Right lung (tissue), 2 donors: ENCODE measurements at regions not wholly inside any gene's neighbourhood (a gene's known extent, or its start where the extent isn't known, plus 50 kb on each side); places are given as distances from the start of the nearest gene placed in this dataset.
"Not testable (repeated sequence)": the region's sequence is repeated elsewhere in the genome, so short reads cannot be mapped to it uniquely, and the experiment has no call there.

Experiments
- DNase-seq, 2 donors: peaks; one replicate each; pipeline ENCODE4 v3.0.0-alpha.2; 2013

GRCh38 chr1:120357046-120357445 lies 57.8 kb upstream of the NBPF8 start:
- not testable (repeated sequence) for DNase-seq

GRCh38 chr1:120356170-120356569 lies 58.7 kb upstream of the NBPF8 start:
- not testable (repeated sequence) for DNase-seq

- DNase-seq = peak; percentile 27 to 32
Observed at GRCh38 chr1:120354618-120355184, 60.1 kb upstream of the NBPF8 start.

GRCh38 chr1:120342231-120343073 lies 72.4 kb upstream of the NBPF8 start:
- DNase-seq = not testable (repeated sequence)

GRCh38 chr1:120341756-120342155 lies 73.1 kb upstream of the NBPF8 start:
- peak in 1 of 2 donors; percentile 21 for DNase-seq

GRCh38 chr1:120340838-120341751 lies 73.7 kb upstream of the NBPF8 start:
- not testable (repeated sequence) for DNase-seq

- DNase-seq = not testable (repeated sequence)
Observed at GRCh38 chr1:120315738-120316137, 99.1 kb upstream of the NBPF8 start.

- not testable (repeated sequence) for DNase-seq
Observed at GRCh38 chr1:120311930-120312329, 102.9 kb upstream of the NBPF8 start.

GRCh38 chr1:120308940-120309578 lies 105.8 kb upstream of the NBPF8 start:
- not testable (repeated sequence) for DNase-seq

- DNase-seq = not testable (repeated sequence)
Observed at GRCh38 chr1:120305046-120305445, 109.8 kb upstream of the NBPF8 start.

- DNase-seq = not testable (repeated sequence)
Observed at GRCh38 chr1:120304341-120304740, 110.5 kb upstream of the NBPF8 start.

GRCh38 chr1:120299433-120300057 lies 115.3 kb upstream of the NBPF8 start:
- DNase-seq = not testable (repeated sequence)

GRCh38 chr1:120298487-120298886 lies 116.3 kb upstream of the NBPF8 start:
- not testable (repeated sequence) for DNase-seq

- DNase-seq = not testable (repeated sequence)
Observed at GRCh38 chr1:120297345-120297953, 117.4 kb upstream of the NBPF8 start.

GRCh38 chr1:120290105-120290504 lies 113.8 kb upstream of the SEC22B start:
- DNase-seq = not testable (repeated sequence)

GRCh38 chr1:120289601-120290074 lies 113.3 kb upstream of the SEC22B start:
- DNase-seq = not testable (repeated sequence)

- DNase-seq = not testable (repeated sequence)
Observed at GRCh38 chr1:120288814-120289600, 112.7 kb upstream of the SEC22B start.

- not testable (repeated sequence) for DNase-seq
Observed at GRCh38 chr1:120288167-120288566, 111.8 kb upstream of the SEC22B start.

GRCh38 chr1:120282744-120283464 lies 106.6 kb upstream of the SEC22B start:
- DNase-seq = not testable (repeated sequence)
